ENCODE measurements at regions not wholly inside any gene's neighbourhood (a gene's known extent, or its start where the extent isn't known, plus 50 kb on each side); places are given as distances from the start of the nearest gene placed in this dataset.

GRCh38 chr14:51487848-51488247, 163.9 kb upstream of the FRMD6 start:
- Histone ChIP-seq H3K79me2 (ENCODE audit: insufficient read depth, low read length) (no peaks in the 10 kb centered on the region), H3K9ac (ENCODE audit: low read length) (no peak overlapping the region), H3K36me3 (ENCODE audit: low read length) (no peaks in the 10 kb centered on the region), H3K4me2 (ENCODE audit: low read depth, low read length, poor library complexity, severe bottlenecking) (no peak overlapping the region), H2AFZ (ENCODE audit: low read depth, low read length, severe bottlenecking) (no peak overlapping the region), H3F3A (ENCODE audit: insufficient read depth) (no peaks in the 10 kb centered on the region), H3K9me2 (replicated peaks; ENCODE audit: insufficient read depth, low read length) (no peaks in the 10 kb centered on the region), H3K9me3 (ENCODE audit: insufficient read depth, low read length) (no peaks in the 10 kb centered on the region), H3K27me3 (ENCODE audit: low read length) (no peaks in the 10 kb centered on the region), H3K27ac (ENCODE audit: low read depth, low read length) (no peak overlapping the region), H4K20me1 (ENCODE audit: low read depth, low read length) (no peaks in the 10 kb centered on the region), H3K4me3 (ENCODE audit: insufficient read depth, low read length, poor library complexity, severe bottlenecking) (no peak overlapping the region)
- TF ChIP-seq EZH2phosphoT487 (conservative IDR thresholded peaks at IDR 0.05; ENCODE audit: low read length), result no peak
- TF ChIP-seq, protein P1, sequence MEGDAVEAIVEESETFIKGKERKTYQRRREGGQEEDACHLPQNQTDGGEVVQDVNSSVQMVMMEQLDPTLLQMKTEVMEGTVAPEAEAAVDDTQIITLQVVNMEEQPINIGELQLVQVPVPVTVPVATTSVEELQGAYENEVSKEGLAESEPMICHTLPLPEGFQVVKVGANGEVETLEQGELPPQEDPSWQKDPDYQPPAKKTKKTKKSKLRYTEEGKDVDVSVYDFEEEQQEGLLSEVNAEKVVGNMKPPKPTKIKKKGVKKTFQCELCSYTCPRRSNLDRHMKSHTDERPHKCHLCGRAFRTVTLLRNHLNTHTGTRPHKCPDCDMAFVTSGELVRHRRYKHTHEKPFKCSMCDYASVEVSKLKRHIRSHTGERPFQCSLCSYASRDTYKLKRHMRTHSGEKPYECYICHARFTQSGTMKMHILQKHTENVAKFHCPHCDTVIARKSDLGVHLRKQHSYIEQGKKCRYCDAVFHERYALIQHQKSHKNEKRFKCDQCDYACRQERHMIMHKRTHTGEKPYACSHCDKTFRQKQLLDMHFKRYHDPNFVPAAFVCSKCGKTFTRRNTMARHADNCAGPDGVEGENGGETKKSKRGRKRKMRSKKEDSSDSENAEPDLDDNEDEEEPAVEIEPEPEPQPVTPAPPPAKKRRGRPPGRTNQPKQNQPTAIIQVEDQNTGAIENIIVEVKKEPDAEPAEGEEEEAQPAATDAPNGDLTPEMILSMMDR (IDR thresholded peaks at IDR 0.05; ENCODE audit: insufficient read depth, low read length, poor library complexity, severe bottlenecking), result no peak

GRCh38 chr14:51488569-51489220, 163.0 kb upstream of the FRMD6 start:
- no peaks in the 10 kb centered on the region for H3K27me3 ChIP-seq (ENCODE audit: low read length)
- no peak overlapping the region for H2AFZ ChIP-seq (ENCODE audit: low read depth, low read length, severe bottlenecking)
- no peaks in the 10 kb centered on the region for H3K79me2 ChIP-seq (ENCODE audit: insufficient read depth, low read length)
- H3K36me3 ChIP-seq (ENCODE audit: low read length), result no peaks in the 10 kb centered on the region
- no peaks in the 10 kb centered on the region for H3K9me3 ChIP-seq (ENCODE audit: insufficient read depth, low read length)
- no peaks in the 10 kb centered on the region for H3F3A ChIP-seq (ENCODE audit: insufficient read depth)
- TF ChIP-seq, protein P1 (IDR thresholded peaks at IDR 0.05; ENCODE audit: insufficient read depth, low read length, poor library complexity, severe bottlenecking), result no peak
- no peak for TF ChIP-seq EZH2phosphoT487 (conservative IDR thresholded peaks at IDR 0.05; ENCODE audit: low read length)
- H3K4me3 ChIP-seq (ENCODE audit: insufficient read depth, low read length, poor library complexity, severe bottlenecking), result no peak overlapping the region
- H3K9me2 ChIP-seq (replicated peaks; ENCODE audit: insufficient read depth, low read length), result no peaks in the 10 kb centered on the region
- H3K9ac ChIP-seq (ENCODE audit: low read length), result no peak overlapping the region
- no peaks in the 10 kb centered on the region for H4K20me1 ChIP-seq (ENCODE audit: low read depth, low read length)
- no peak overlapping the region for H3K4me2 ChIP-seq (ENCODE audit: low read depth, low read length, poor library complexity, severe bottlenecking)
- no peak overlapping the region for H3K27ac ChIP-seq (ENCODE audit: low read depth, low read length)

DNA sequence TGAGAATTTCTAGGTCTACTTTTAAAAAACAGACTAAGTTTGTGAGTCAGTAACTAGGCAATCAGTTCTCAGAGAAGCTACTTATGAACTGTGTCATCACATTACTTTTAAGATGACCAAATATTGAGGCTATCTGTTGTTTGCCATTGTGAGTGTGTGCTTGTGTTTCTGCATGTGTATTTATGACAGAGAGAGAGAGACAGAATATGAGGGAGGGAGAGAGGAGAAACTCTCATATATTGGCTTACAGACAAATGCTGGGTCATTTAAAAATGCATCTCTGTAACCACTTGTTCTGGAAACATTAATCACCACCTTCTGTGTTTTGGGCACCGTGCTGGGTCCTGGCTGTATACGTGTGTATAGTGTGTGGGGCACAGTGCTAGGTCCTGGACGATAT, 161.5 kb upstream of the FRMD6 start:
- Histone ChIP-seq H3K9me2 (replicated peaks; ENCODE audit: insufficient read depth, low read length) (no peaks in the 10 kb centered on the region), H3K4me2 (ENCODE audit: low read depth, low read length, poor library complexity, severe bottlenecking) (no peak overlapping the region), H3K4me3 (ENCODE audit: insufficient read depth, low read length, poor library complexity, severe bottlenecking) (no peak overlapping the region), H3K79me2 (ENCODE audit: insufficient read depth, low read length) (no peaks in the 10 kb centered on the region), H2AFZ (ENCODE audit: low read depth, low read length, severe bottlenecking) (no peak overlapping the region), H3K9ac (ENCODE audit: low read length) (no peak overlapping the region), H3K36me3 (ENCODE audit: low read length) (no peaks in the 10 kb centered on the region), H3K27ac (ENCODE audit: low read depth, low read length) (no peak overlapping the region), H3K9me3 (ENCODE audit: insufficient read depth, low read length) (no peaks in the 10 kb centered on the region), H3F3A (ENCODE audit: insufficient read depth) (no peaks in the 10 kb centered on the region), H4K20me1 (ENCODE audit: low read depth, low read length) (no peaks in the 10 kb centered on the region), H3K27me3 (ENCODE audit: low read length) (no peaks in the 10 kb centered on the region)
- no peak for TF ChIP-seq EZH2phosphoT487 (conservative IDR thresholded peaks at IDR 0.05; ENCODE audit: low read length)
- TF ChIP-seq, protein P1 (IDR thresholded peaks at IDR 0.05; ENCODE audit: insufficient read depth, low read length, poor library complexity, severe bottlenecking), result no peak
